DND-41 (cell line): ENCODE measurements at regions not wholly inside any gene's neighbourhood (a gene's known extent, or its start where the extent isn't known, plus 50 kb on each side); places are given as distances from the start of the nearest gene placed in this dataset.

Source experiments
- EZH2 ChIP-seq: IDR thresholded peaks from 3 replicates; pipeline ENCODE4 v1.6.1; 2012; ENCODE audit warnings: borderline replicate concordance, low read depth, mild to moderate bottlenecking, moderate library complexity, low read length, inconsistent platforms; ENCODE audit not compliant: severe bottlenecking
- TF ChIP-seq, protein P1 (sequence below): IDR thresholded peaks from 2 replicates; pipeline ENCODE4 v1.5.1; 2012; ENCODE audit warnings: borderline replicate concordance, low read length, moderate library complexity, mild to moderate bottlenecking; ENCODE audit not compliant: poor library complexity, severe bottlenecking; ENCODE audit errors: extremely low read depth

DNA sequence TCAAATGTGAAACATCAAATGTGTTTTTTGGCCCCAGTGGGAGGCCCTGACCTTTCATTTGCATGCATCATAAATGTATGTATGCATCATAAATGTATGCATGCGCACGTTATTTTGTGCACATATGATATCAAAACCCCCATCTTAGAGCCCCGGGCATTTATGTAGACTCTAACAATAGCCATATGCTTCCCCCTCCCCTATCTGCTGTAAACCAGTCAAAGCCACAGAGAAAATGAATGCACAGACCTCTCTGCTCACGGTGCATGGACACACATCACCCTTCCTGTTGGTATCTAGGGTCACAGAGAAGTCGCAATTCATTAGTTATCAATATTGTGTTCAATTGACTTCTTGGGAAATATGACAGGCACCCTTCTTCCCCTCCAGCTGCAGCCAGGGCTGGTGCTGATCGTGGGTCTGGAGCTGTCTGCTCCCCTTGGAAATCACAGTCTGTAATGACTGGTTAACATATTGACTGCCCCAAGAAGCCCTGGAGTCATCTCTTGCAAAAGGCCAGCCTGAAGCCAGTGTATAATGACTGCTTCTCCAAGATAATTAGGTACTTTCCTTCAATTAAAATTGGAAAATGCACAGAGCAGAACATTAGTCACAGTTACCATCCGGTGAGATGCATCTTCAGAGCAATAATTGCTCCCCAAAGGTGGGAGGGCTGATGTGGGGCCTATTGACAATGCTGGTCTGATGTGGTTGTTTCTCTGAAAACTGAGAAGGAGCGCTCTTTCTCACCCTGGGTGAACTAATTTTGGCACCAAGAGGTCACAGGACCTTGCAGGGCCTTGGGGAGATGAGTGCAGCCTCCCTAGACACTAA is 532.2 kb downstream of the CDH26 start:
- no peak for TF ChIP-seq EZH2
- TF ChIP-seq, protein P1, sequence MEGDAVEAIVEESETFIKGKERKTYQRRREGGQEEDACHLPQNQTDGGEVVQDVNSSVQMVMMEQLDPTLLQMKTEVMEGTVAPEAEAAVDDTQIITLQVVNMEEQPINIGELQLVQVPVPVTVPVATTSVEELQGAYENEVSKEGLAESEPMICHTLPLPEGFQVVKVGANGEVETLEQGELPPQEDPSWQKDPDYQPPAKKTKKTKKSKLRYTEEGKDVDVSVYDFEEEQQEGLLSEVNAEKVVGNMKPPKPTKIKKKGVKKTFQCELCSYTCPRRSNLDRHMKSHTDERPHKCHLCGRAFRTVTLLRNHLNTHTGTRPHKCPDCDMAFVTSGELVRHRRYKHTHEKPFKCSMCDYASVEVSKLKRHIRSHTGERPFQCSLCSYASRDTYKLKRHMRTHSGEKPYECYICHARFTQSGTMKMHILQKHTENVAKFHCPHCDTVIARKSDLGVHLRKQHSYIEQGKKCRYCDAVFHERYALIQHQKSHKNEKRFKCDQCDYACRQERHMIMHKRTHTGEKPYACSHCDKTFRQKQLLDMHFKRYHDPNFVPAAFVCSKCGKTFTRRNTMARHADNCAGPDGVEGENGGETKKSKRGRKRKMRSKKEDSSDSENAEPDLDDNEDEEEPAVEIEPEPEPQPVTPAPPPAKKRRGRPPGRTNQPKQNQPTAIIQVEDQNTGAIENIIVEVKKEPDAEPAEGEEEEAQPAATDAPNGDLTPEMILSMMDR = no peak
